HEK293 (cell line): ENCODE measurements at regions not wholly inside any gene's neighbourhood (a gene's known extent, or its start where the extent isn't known, plus 50 kb on each side); places are given as distances from the start of the nearest gene placed in this dataset.

ENCODE experiments used
- CTCF ChIA-PET: fragments of 350-600 bp; formaldehyde crosslinking; extraction: SDS; loops from one replicate; lab custom pipeline; 2021; ENCODE audit warnings: antibody characterized with exemption; lab: Yijun Ruan, JAX
- POLR2A ChIA-PET: fragments of 300-600 bp; formaldehyde crosslinking; extraction: SDS; loops from one replicate; lab custom pipeline; 2020; ENCODE audit warnings: antibody characterized with exemption, inconsistent platforms; lab: Yijun Ruan, JAX
- H3K27ac ChIP-seq: fragments of 200-500 bp; sonication (Bioruptor generic); 2 replicates; pipeline ENCODE4 v1.5.1; 2014; ENCODE audit warnings: low read depth, low read length, control low read depth, inconsistent platforms; ENCODE audit errors: extremely low read depth
- H3K36me3 ChIP-seq, 2 experiments: fragments of 200-500 bp in 1 of 2; sonication (Bioruptor generic) in 1 of 2; 1 replicate in 1 of 2; 2 replicates in 1 of 2; pipeline ENCODE4 v1.5.1; 2014 to 2017; ENCODE audit warnings: inconsistent platforms in 2 of 2, low read length in 2 of 2; ENCODE audit not compliant: control insufficient read depth in 2 of 2, insufficient read depth in 1 of 2
- H3K4me1 ChIP-seq: fragments of 200-500 bp; sonication (Bioruptor generic); 2 replicates; pipeline ENCODE4 v1.5.1; 2014; ENCODE audit warnings: mild to moderate bottlenecking, low read length, inconsistent platforms; ENCODE audit not compliant: control insufficient read depth, insufficient read depth
- H3K4me3 ChIP-seq: 2 replicates; pipeline ENCODE4 v1.5.1; 2011; ENCODE audit warnings: low read depth, mild to moderate bottlenecking, control low read depth, low read length, moderate library complexity
- H3K9me3 ChIP-seq: fragments of 200-500 bp; sonication (Bioruptor generic); 2 replicates; pipeline ENCODE4 v1.5.1; 2014; ENCODE audit warnings: low read depth, low read length, inconsistent platforms; ENCODE audit not compliant: control insufficient read depth, insufficient read depth
- IKZF3 ChIP-seq: fragments of 450-650 bp; IDR thresholded peaks from 2 replicates; pipeline ENCODE4 v1.5.0; 2018; ENCODE audit warnings: missing biosample characterization, mild to moderate bottlenecking, missing genetic modification characterization, moderate library complexity
- KLF1 ChIP-seq: fragments of 450-650 bp; formaldehyde crosslinking; IDR thresholded peaks from 2 replicates; pipeline ENCODE4 v1.5.1; 2016; ENCODE audit warnings: missing biosample characterization, missing genetic modification characterization
- KLF10 ChIP-seq: fragments of 450-650 bp; IDR thresholded peaks from 2 replicates; pipeline ENCODE4 v1.5.1; 2018; ENCODE audit warnings: missing biosample characterization, mild to moderate bottlenecking, missing genetic modification characterization
- KLF9 ChIP-seq: fragments of 450-650 bp; formaldehyde crosslinking; IDR thresholded peaks from 2 replicates; pipeline ENCODE4 v1.5.1; 2016; ENCODE audit warnings: missing biosample characterization, missing genetic modification characterization, low read depth
- MEIS1 ChIP-seq: sonication (generic); formaldehyde crosslinking; IDR thresholded peaks from 2 replicates; pipeline ENCODE4 v1.8.1; 2022; ENCODE audit warnings: missing genetic modification reagents, mild to moderate bottlenecking, borderline replicate concordance
- MYNN ChIP-seq: fragments of 450-650 bp; formaldehyde crosslinking; IDR thresholded peaks from 2 replicates; pipeline ENCODE4 v1.5.1; 2016; ENCODE audit warnings: missing biosample characterization, missing genetic modification characterization, borderline replicate concordance
- SETDB1 ChIP-seq: IDR thresholded peaks from one replicate; pipeline ENCODE4 v1.6.1; 2017; ENCODE audit warnings: mild to moderate bottlenecking, low read length, moderate library complexity, mixed read lengths; ENCODE audit not compliant: insufficient read length
- TRIM28 ChIP-seq: IDR thresholded peaks from 2 replicates; pipeline ENCODE4 v1.6.1; 2011; ENCODE audit warnings: low read length, control low read depth, borderline replicate concordance
- ZNF112 ChIP-seq: fragments of 450-650 bp; formaldehyde crosslinking; IDR thresholded peaks from 2 replicates; pipeline ENCODE4 v1.5.0; 2017; ENCODE audit warnings: missing biosample characterization, missing genetic modification characterization
- ZNF16 ChIP-seq: fragments of 450-650 bp; formaldehyde crosslinking; IDR thresholded peaks from 2 replicates; pipeline ENCODE4 v1.5.1; 2016; ENCODE audit warnings: low read depth, missing biosample characterization, missing genetic modification characterization
- ZNF19 ChIP-seq: fragments of 450-650 bp; formaldehyde crosslinking; IDR thresholded peaks from 2 replicates; pipeline ENCODE4; 2016; ENCODE audit warnings: missing biosample characterization, missing genetic modification characterization, low read depth
- ZNF202 ChIP-seq: fragments of 450-650 bp; formaldehyde crosslinking; IDR thresholded peaks from 2 replicates; pipeline ENCODE4 v1.5.1; 2016; ENCODE audit warnings: missing biosample characterization, missing genetic modification characterization, borderline replicate concordance
- ZNF341 ChIP-seq: fragments of 450-650 bp; formaldehyde crosslinking; IDR thresholded peaks from 2 replicates; pipeline ENCODE4; 2016; ENCODE audit warnings: low read depth, missing biosample characterization, missing genetic modification characterization
- ZNF354C ChIP-seq: fragments of 450-650 bp; formaldehyde crosslinking; IDR thresholded peaks from 2 replicates; pipeline ENCODE4 v1.5.1; 2016; ENCODE audit warnings: missing biosample characterization, missing genetic modification characterization, low read depth, borderline replicate concordance
- ZNF426 ChIP-seq: fragments of 450-650 bp; formaldehyde crosslinking; IDR thresholded peaks from 2 replicates; pipeline ENCODE4 v1.5.1; 2017; ENCODE audit warnings: missing biosample characterization, missing genetic modification characterization, mild to moderate bottlenecking, inconsistent platforms, moderate library complexity
- ZNF521 ChIP-seq: fragments of 450-650 bp; formaldehyde crosslinking; IDR thresholded peaks from 2 replicates; pipeline ENCODE4 v1.5.1; 2017; ENCODE audit warnings: missing biosample characterization, mild to moderate bottlenecking, missing genetic modification characterization
- ZNF544 ChIP-seq: fragments of 450-650 bp; formaldehyde crosslinking; IDR thresholded peaks from 2 replicates; pipeline ENCODE4 v1.5.0; 2017; ENCODE audit warnings: missing biosample characterization, missing genetic modification characterization
- ZNF549 ChIP-seq: fragments of 450-650 bp; IDR thresholded peaks from 2 replicates; pipeline ENCODE4 v1.5.1; 2018; ENCODE audit warnings: missing biosample characterization, missing genetic modification characterization, mild to moderate bottlenecking, inconsistent platforms, moderate library complexity
- ZNF626 ChIP-seq: fragments of 450-650 bp; sonication (Bioruptor Pico); formaldehyde crosslinking; IDR thresholded peaks from 2 replicates; pipeline ENCODE4 v1.5.1; 2018; ENCODE audit warnings: missing biosample characterization, missing genetic modification characterization, inconsistent platforms
- ZNF791 ChIP-seq: fragments of 450-650 bp; formaldehyde crosslinking; IDR thresholded peaks from 2 replicates; pipeline ENCODE4 v1.5.1; 2016; ENCODE audit warnings: missing biosample characterization, missing genetic modification characterization
- ZNF792 ChIP-seq: fragments of 450-650 bp; formaldehyde crosslinking; IDR thresholded peaks from 2 replicates; pipeline ENCODE4 v1.5.1; 2016; ENCODE audit warnings: missing biosample characterization, missing genetic modification characterization
- TF ChIP-seq, protein P1 (sequence below): fragments of 450-650 bp; formaldehyde crosslinking; IDR thresholded peaks from 2 replicates; pipeline ENCODE4 v1.5.1; 2016; ENCODE audit warnings: missing biosample characterization, missing genetic modification characterization
- TF ChIP-seq, protein P2 (sequence below): fragments of 450-650 bp; formaldehyde crosslinking; IDR thresholded peaks from 2 replicates; pipeline ENCODE4 v1.5.1; 2016; ENCODE audit warnings: missing biosample characterization, missing genetic modification characterization
- TF ChIP-seq, protein P3 (sequence below): fragments of 450-650 bp; formaldehyde crosslinking; optimal IDR thresholded peaks from 2 replicates; pipeline ENCODE3; 2016; ENCODE audit warnings: missing biosample characterization, mild to moderate bottlenecking, missing genetic modification characterization

DNA sequence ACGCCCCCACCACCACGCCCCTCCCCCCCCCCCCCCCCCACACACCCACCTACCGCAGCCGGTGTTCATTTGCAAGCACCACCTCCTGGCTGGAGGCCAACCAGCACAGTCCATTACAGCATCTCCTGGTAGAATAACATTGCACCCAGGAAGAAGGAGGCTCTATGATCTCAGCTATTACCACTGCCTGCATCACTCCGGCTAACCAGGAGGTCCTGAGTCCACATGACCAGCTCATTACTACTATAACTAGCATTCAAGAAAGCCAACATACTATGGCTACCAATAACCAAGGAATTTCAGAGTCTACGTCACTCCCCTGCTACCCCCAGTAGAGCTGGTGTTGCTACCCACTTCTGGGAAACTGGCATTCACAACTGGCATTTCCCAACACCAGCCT lies 81.1 kb upstream of the ALOX12 start:
- ChIA-PET CTCF (interaction anchor here (0.6 to 3.2 kb wide), 11 partner anchors 8 to 263 kb away, joined by 3 to 58 read pairs (median 4); no protein-coding TSS in a partner anchor), POLR2A (interaction anchor here (0.7 kb wide), 1 partner anchor 33 kb away, joined by 4 read pairs; no protein-coding TSS in a partner anchor)
- Histone ChIP-seq H3K4me1 (no peaks in the 10 kb centered on the region), H3K36me3 (no peaks in the 10 kb centered on the region), H3K9me3 (no peaks in the 10 kb centered on the region; the same call in 1 of the 2 replicates), H3K4me3 (no peak overlapping the region), H3K27ac (no peak overlapping the region)
- TF ChIP-seq SETDB1 (no peak), ZNF426 (tag by site-specific recombination) (no peak), MEIS1 (CRISPR knock-in tag) (no peak), ZNF341 (tag by site-specific recombination) (no peak), ZNF544 (tag by site-specific recombination) (no peak), ZNF202 (no peak), ZNF792 (tag by site-specific recombination) (no peak)
- TF ChIP-seq, protein P1, sequence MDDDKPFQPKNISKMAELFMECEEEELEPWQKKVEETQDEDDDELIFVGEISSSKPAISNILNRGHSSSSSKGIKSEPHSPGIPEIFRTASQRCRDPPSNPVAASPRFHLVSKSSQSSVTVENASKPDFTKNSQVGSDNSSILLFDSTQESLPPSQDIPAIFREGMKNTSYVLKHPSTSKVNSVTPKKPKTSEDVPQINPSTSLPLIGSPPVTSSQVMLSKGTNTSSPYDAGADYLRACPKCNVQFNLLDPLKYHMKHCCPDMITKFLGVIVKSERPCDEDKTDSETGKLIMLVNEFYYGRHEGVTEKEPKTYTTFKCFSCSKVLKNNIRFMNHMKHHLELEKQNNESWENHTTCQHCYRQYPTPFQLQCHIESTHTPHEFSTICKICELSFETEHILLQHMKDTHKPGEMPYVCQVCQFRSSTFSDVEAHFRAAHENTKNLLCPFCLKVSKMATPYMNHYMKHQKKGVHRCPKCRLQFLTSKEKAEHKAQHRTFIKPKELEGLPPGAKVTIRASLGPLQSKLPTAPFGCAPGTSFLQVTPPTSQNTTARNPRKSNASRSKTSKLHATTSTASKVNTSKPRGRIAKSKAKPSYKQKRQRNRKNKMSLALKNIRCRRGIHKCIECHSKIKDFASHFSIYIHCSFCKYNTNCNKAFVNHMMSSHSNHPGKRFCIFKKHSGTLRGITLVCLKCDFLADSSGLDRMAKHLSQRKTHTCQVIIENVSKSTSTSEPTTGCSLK (tag by site-specific recombination), result no peak
- TF ChIP-seq, protein P2, sequence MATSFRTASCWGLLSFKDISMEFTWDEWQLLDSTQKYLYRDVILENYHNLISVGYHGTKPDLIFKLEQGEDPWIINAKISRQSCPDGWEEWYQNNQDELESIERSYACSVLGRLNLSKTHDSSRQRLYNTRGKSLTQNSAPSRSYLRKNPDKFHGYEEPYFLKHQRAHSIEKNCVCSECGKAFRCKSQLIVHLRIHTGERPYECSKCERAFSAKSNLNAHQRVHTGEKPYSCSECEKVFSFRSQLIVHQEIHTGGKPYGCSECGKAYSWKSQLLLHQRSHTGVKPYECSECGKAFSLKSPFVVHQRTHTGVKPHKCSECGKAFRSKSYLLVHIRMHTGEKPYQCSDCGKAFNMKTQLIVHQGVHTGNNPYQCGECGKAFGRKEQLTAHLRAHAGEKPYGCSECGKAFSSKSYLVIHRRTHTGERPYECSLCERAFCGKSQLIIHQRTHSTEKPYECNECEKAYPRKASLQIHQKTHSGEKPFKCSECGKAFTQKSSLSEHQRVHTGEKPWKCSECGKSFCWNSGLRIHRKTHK (tag by site-specific recombination), result no peak
- TF ChIP-seq, protein P3, sequence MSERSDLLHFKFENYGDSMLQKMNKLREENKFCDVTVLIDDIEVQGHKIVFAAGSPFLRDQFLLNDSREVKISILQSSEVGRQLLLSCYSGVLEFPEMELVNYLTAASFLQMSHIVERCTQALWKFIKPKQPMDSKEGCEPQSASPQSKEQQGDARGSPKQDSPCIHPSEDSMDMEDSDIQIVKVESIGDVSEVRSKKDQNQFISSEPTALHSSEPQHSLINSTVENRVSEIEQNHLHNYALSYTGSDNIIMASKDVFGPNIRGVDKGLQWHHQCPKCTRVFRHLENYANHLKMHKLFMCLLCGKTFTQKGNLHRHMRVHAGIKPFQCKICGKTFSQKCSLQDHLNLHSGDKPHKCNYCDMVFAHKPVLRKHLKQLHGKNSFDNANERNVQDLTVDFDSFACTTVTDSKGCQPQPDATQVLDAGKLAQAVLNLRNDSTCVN (tag by site-specific recombination), result no peak

DNA sequence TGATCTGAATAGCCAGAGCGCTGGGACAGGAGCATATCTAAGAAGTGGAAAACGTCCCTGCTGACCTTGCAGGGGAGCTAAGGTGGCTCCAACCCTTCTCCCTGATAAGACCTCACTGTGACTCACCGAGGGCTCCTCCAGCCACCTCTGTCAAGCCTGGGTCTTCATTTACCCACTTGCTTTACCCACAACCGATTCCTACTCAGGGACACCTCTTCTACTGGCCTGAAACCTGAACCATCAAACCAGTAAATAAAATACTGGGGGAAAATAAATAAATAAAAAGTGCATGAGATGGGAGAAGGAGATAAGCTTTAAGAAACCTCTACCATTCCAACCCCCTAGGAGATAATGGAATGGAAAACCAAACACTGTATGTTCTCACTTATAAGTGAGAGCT lies 80.2 kb upstream of the ALOX12 start:
- no peak for TF ChIP-seq ZNF354C
- no peak for TF ChIP-seq KLF10
- no peak for TF ChIP-seq ZNF19 (tag by site-specific recombination)
- no peak for TF ChIP-seq KLF1 (tag by site-specific recombination)
- TF ChIP-seq ZNF626 (tag by site-specific recombination), result no peak
- no peak for TF ChIP-seq ZNF549 (tag by site-specific recombination)
- no peak for TF ChIP-seq KLF9 (tag by site-specific recombination)
- TF ChIP-seq ZNF112 (tag by site-specific recombination), result no peak
- no peak for TF ChIP-seq ZNF791 (tag by site-specific recombination)
- no peak for TF ChIP-seq ZNF16 (tag by site-specific recombination)
- no peak for TF ChIP-seq IKZF3 (tag by site-specific recombination)
- TF ChIP-seq ZNF521 (tag by site-specific recombination), result no peak
- no peak for TF ChIP-seq TRIM28
- TF ChIP-seq MYNN, result no peak
- POLR2A ChIA-PET, result interaction anchor here (1.2 kb wide), 1 partner anchor 89 kb away, joined by 3 read pairs; no protein-coding TSS in a partner anchor
- Histone ChIP-seq H3K27ac (no peak overlapping the region), H3K4me1 (no peaks in the 10 kb centered on the region), H3K9me3 (no peaks in the 10 kb centered on the region; the same call in 1 of the 2 replicates), H3K4me3 (no peak overlapping the region), H3K36me3 (no peaks in the 10 kb centered on the region)
- CTCF ChIA-PET, result interaction anchor here (1.0 to 3.2 kb wide), 7 partner anchors 11 to 262 kb away, joined by 3 to 58 read pairs (median 4); no protein-coding TSS in a partner anchor
